ENCODE measurements at regions not wholly inside any gene's neighbourhood (a gene's known extent, or its start where the extent isn't known, plus 50 kb on each side); places are given as distances from the start of the nearest gene placed in this dataset.

- TF ChIP-seq EZH2 (IDR thresholded peaks at IDR 0.05; ENCODE audit: borderline replicate concordance, insufficient read depth, low read depth, low read length, poor library complexity, severe bottlenecking) (no peak), CTCF (IDR thresholded peaks at IDR 0.05) (no peak)
These were observed 592.0 kb upstream of the LMO3 start for GRCh38 chr12:17197971-17198370.

Measured in B cell (primary cell).